ENCODE measurements at regions not wholly inside any gene's neighbourhood (a gene's known extent, or its start where the extent isn't known, plus 50 kb on each side); places are given as distances from the start of the nearest gene placed in this dataset.
"Not testable (repeated sequence)": the region's sequence is repeated elsewhere in the genome, so short reads cannot be mapped to it uniquely, and the experiment has no call there.

GRCh38 chrY:26638063-26638462 is 1016.1 kb downstream of the CDY1 start:
- no peak for DNase-seq (ENCODE audit: low spot score)

GRCh38 chrY:26645856-26646255 is 1023.9 kb downstream of the CDY1 start:
- not testable (repeated sequence) for DNase-seq (ENCODE audit: low spot score)

GRCh38 chrY:26648240-26648639 is 1026.3 kb downstream of the CDY1 start:
- DNase-seq (ENCODE audit: low spot score): not testable (repeated sequence)

- DNase-seq (ENCODE audit: low spot score): not testable (repeated sequence)
Observed at GRCh38 chrY:26664245-26664644, 1042.3 kb downstream of the CDY1 start.

- DNase-seq (ENCODE audit: low spot score): not testable (repeated sequence)
Observed at GRCh38 chrY:26666691-26667090, 1044.8 kb downstream of the CDY1 start.

- DNase-seq (ENCODE audit: low spot score): not testable (repeated sequence)
Observed at GRCh38 chrY:26669243-26669642, 1047.3 kb downstream of the CDY1 start.

GRCh38 chrY:26670360-26670871 is 1048.5 kb downstream of the CDY1 start:
- peak; percentile 5 for DNase-seq (ENCODE audit: low spot score)

- peak; percentile 11 for DNase-seq (ENCODE audit: low spot score)
Observed at GRCh38 chrY:26670881-26671879, 1049.3 kb downstream of the CDY1 start.
